A549 (cell line): ENCODE measurements at regions not wholly inside any gene's neighbourhood (a gene's known extent, or its start where the extent isn't known, plus 50 kb on each side); places are given as distances from the start of the nearest gene placed in this dataset.
"Not testable (repeated sequence)": the region's sequence is repeated elsewhere in the genome, so short reads cannot be mapped to it uniquely, and the experiment has no call there.

Experiments
- EP300 ChIP-seq, 2 experiments: fragments of >200 bp; sonication (Bioruptor Twin); formaldehyde crosslinking; IDR thresholded peaks; 2 replicates in 1 of 2; 3 replicates in 1 of 2; pipeline ENCODE4 v1.6.1; 2016 to 2017
- JUN ChIP-seq, 2 experiments: fragments of >200 bp; sonication (Bioruptor Twin); formaldehyde crosslinking; IDR thresholded peaks; 2 replicates in 1 of 2; 3 replicates in 1 of 2; pipeline ENCODE4 v1.6.1; 2016 to 2017
- MAZ ChIP-seq: fragments of 150-350 bp; IDR thresholded peaks from 2 replicates; pipeline ENCODE4 v1.6.1; 2014; ENCODE audit warnings: antibody characterized with exemption, low read depth, low read length, borderline replicate concordance
- POLR2A ChIP-seq: IDR thresholded peaks from 2 replicates; pipeline ENCODE4 v1.6.1; 2012; ENCODE audit warnings: mild to moderate bottlenecking, low read length

DNA sequence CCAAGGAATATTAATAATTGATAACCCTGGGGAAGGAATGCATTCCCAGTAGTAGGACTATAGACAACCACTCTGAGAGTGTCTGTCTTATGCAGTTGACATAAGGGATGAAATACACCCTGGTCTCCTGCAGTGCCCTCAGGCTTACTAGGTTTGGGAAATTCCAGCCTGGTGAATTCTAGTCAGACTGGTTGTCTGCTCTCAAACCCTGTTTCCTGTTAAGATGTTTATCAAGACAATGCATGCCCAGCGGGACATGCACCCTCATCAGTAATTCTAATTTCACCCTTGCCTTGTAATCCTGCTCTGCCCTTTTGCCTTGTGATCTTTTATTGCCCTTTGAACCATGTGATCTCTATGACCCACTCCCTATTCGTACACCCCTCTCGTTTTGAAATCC is 886.0 kb upstream of the MDGA2 start:
- TF ChIP-seq JUN (IDR thresholded peaks at IDR 0.05); MAZ; EP300 (IDR thresholded peaks at IDR 0.05); POLR2A: not testable (repeated sequence)
